GM12891 (cell line): ENCODE measurements at regions not wholly inside any gene's neighbourhood (a gene's known extent, or its start where the extent isn't known, plus 50 kb on each side); places are given as distances from the start of the nearest gene placed in this dataset.

ENCODE experiments used
- DNase-seq: peaks from one replicate; pipeline ENCODE4 v3.0.0; 2011; ENCODE audit warnings: low spot score; ENCODE audit not compliant: insufficient read length
- FAIRE-seq: peaks from 2 replicates; lab custom pipeline; 2011; peaks lifted over from hg19 to GRCh38; lab: Jason Lieb, UNC
- PAX5 ChIP-seq: IDR thresholded peaks from 2 replicates; pipeline ENCODE4 v1.6.1; 2011; ENCODE audit warnings: low read length, moderate library complexity, mild to moderate bottlenecking; ENCODE audit not compliant: insufficient read depth, severe bottlenecking
- POLR2A ChIP-seq: IDR thresholded peaks from 2 replicates; pipeline ENCODE4 v1.6.1; 2011; ENCODE audit warnings: low read depth, low read length, control low read depth
- POLR2AphosphoS5 ChIP-seq: IDR thresholded peaks from 2 replicates; pipeline ENCODE4 v1.6.1; 2011; ENCODE audit warnings: low read depth, low read length, control low read depth
- POU2F2 ChIP-seq: IDR thresholded peaks from 2 replicates; pipeline ENCODE4 v1.6.1; 2011; ENCODE audit warnings: low read depth, mild to moderate bottlenecking, control low read depth, low read length, moderate library complexity
- SPI1 ChIP-seq: IDR thresholded peaks from 2 replicates; pipeline ENCODE4 v1.6.1; 2011; ENCODE audit warnings: low read depth, low read length, control low read depth
- TAF1 ChIP-seq: IDR thresholded peaks from 2 replicates; pipeline ENCODE4 v1.6.1; 2011; ENCODE audit warnings: low read depth, low read length, control low read depth

GRCh38 chr3:30352410-30353318, 253.7 kb upstream of the TGFBR2 start:
- no peak for TF ChIP-seq PAX5
- no peak for TF ChIP-seq POU2F2
- TF ChIP-seq POLR2A, result no peak
- no peak for TF ChIP-seq SPI1
- TF ChIP-seq POLR2AphosphoS5, result no peak
- no peak for TF ChIP-seq TAF1
- FAIRE-seq (no peak), DNase-seq (no peak)

- DNase-seq, result no peak
- TF ChIP-seq PAX5 (no peak), POLR2A (no peak), SPI1 (no peak), TAF1 (no peak), POLR2AphosphoS5 (no peak), POU2F2 (no peak)
- peak; percentile 75 for FAIRE-seq
These were observed 252.5 kb upstream of the TGFBR2 start for GRCh38 chr3:30353711-30354467.

GRCh38 chr3:30354513-30354912, 251.9 kb upstream of the TGFBR2 start:
- DNase-seq (no peak), FAIRE-seq (no peak)
- no peak for TF ChIP-seq SPI1
- no peak for TF ChIP-seq POLR2A
- no peak for TF ChIP-seq PAX5
- no peak for TF ChIP-seq POLR2AphosphoS5
- TF ChIP-seq TAF1, result no peak
- no peak for TF ChIP-seq POU2F2

DNA sequence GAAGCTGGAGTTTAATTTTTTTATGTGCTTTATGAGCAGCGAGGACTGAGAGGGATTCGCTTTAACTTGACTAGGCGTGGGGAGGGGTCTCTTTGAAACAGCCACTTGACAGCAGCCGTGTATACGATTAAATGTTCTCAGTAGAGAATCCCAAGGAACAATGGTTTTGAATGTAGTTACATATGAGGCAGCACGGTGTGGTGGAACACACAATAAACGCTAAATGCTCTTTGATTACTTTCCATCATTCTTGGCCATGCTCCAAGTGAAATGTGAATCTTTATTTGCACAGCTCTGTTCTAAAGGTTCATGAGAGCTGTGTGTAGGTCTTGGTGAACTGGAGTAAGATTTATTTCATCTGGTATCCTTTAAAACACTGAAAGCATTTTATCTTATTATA, 251.4 kb upstream of the TGFBR2 start:
- DNase-seq (no peak), FAIRE-seq (no peak)
- TF ChIP-seq PAX5 (no peak), SPI1 (no peak), POU2F2 (no peak), TAF1 (no peak), POLR2AphosphoS5 (no peak), POLR2A (no peak)

GRCh38 chr3:30355622-30356021, 250.8 kb upstream of the TGFBR2 start:
- no peak for TF ChIP-seq TAF1
- TF ChIP-seq SPI1, result no peak
- no peak for TF ChIP-seq POU2F2
- no peak for TF ChIP-seq POLR2A
- TF ChIP-seq POLR2AphosphoS5, result no peak
- no peak for TF ChIP-seq PAX5
- peak; percentile 40 for FAIRE-seq
- no peak for DNase-seq

- FAIRE-seq, result no peak
These were observed 249.3 kb upstream of the TGFBR2 start for GRCh38 chr3:30356866-30357753.

GRCh38 chr3:30357897-30358296, 248.5 kb upstream of the TGFBR2 start:
- FAIRE-seq, result no peak
- no peak for TF ChIP-seq POU2F2
- no peak for TF ChIP-seq TAF1
- no peak for TF ChIP-seq PAX5
- TF ChIP-seq POLR2AphosphoS5, result no peak
- TF ChIP-seq POLR2A, result no peak
- TF ChIP-seq SPI1, result no peak

More at GRCh38 chr3:30356866-30357753, 249.3 kb upstream of the TGFBR2 start:
- TF ChIP-seq POLR2AphosphoS5, result no peak
- TF ChIP-seq POU2F2, result no peak
- no peak for TF ChIP-seq POLR2A
- no peak for TF ChIP-seq SPI1
- no peak for TF ChIP-seq PAX5
- no peak for TF ChIP-seq TAF1
- no peak for DNase-seq

GRCh38 chr3:30358871-30359270, 247.5 kb upstream of the TGFBR2 start:
- DNase-seq (no peak), FAIRE-seq (no peak)
- TF ChIP-seq TAF1 (no peak), POU2F2 (no peak), PAX5 (no peak), POLR2AphosphoS5 (no peak), SPI1 (no peak), POLR2A (no peak)

More at GRCh38 chr3:30357897-30358296, 248.5 kb upstream of the TGFBR2 start:
- DNase-seq, result no peak

DNA sequence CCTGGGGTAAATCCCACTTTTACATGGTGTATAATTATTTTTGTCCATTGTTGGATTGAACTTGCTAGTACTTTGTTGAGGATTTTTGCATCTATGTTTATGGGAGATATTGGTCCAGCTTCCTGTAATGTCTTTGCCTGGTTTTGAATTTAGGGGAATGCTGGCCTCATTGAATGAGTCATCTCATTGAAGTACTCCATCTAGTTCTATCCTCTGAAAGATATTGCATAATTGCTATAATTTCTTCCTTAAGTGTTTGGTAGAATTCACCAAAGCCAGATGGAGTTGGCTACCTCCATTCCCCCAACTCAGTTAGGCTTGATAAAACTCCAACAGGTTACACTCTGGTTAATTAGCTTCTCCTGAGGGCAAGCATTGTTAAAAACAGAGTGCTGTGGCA, 237.4 kb upstream of the TGFBR2 start:
- FAIRE-seq, result no peak
- no peak for TF ChIP-seq SPI1
- TF ChIP-seq PAX5, result no peak
- TF ChIP-seq TAF1, result no peak
- TF ChIP-seq POU2F2, result no peak
- TF ChIP-seq POLR2A, result no peak
- no peak for TF ChIP-seq POLR2AphosphoS5
- DNase-seq, result no peak
